ENCODE measurements at regions not wholly inside any gene's neighbourhood (a gene's known extent, or its start where the extent isn't known, plus 50 kb on each side); places are given as distances from the start of the nearest gene placed in this dataset.

- no peak for TF ChIP-seq CTCF (conservative IDR thresholded peaks at IDR 0.05; ENCODE audit: low read depth, low read length)
- no peak for TF ChIP-seq MAZ (IDR thresholded peaks at IDR 0.05; ENCODE audit: borderline replicate concordance, low read depth, low read length)
- TF ChIP-seq RAD21 (IDR thresholded peaks at IDR 0.05; ENCODE audit: low read length), result no peak
- no peak for TF ChIP-seq RFX5 (IDR thresholded peaks at IDR 0.05; ENCODE audit: low read depth, low read length)
- TF ChIP-seq POLR2A (IDR thresholded peaks at IDR 0.05; ENCODE audit: low read depth, low read length), result no peak
- TF ChIP-seq SMC3 (IDR thresholded peaks at IDR 0.05; ENCODE audit: low read depth, low read length), result no peak
- TF ChIP-seq FOS (IDR thresholded peaks at IDR 0.05; ENCODE audit: low read depth, low read length), result no peak
These were observed 988.3 kb downstream of the VRK1 start for GRCh38 chr14:97785495-97785894.

Data from IMR-90 (cell line).